ENCODE measurements at regions not wholly inside any gene's neighbourhood (a gene's known extent, or its start where the extent isn't known, plus 50 kb on each side); places are given as distances from the start of the nearest gene placed in this dataset.

- Histone ChIP-seq H2AFZ (ENCODE audit: low read length) (no peak overlapping the region), H3K79me2 (ENCODE audit: insufficient read depth, low read length) (no peaks in the 10 kb centered on the region), H4K20me1 (ENCODE audit: insufficient read depth, low read length) (no peaks in the 10 kb centered on the region), H3K27me3 (ENCODE audit: control insufficient read depth in 1 of 2, insufficient read depth in 2 of 2, low read length in 2 of 2) (no peaks in the 10 kb centered on the region), H3K36me3 (replicated peaks in 1 of 2; ENCODE audit: control insufficient read depth in 1 of 2, insufficient read depth in 2 of 2, low read length in 2 of 2) (no peaks in the 10 kb centered on the region), H3K4me1 (ENCODE audit: insufficient read depth, low read length) (no peaks in the 10 kb centered on the region), H3K4me3 (replicated peaks in 1 of 3; ENCODE audit: insufficient read depth in 1 of 3, low read depth in 2 of 3, low read length in 3 of 3) (no peak overlapping the region), H3K27ac (ENCODE audit: extremely low read length, insufficient read depth, low read length) (no peak overlapping the region), H3K9me3 (ENCODE audit: low read length) (peaks cover 1% of the 10 kb centered on the region; the same call in 1 of the 2 replicates), H3K9ac (ENCODE audit: insufficient read depth, low read depth, low read length) (no peak overlapping the region), H3K4me2 (ENCODE audit: low read depth, low read length) (no peak overlapping the region)
- FAIRE-seq (no peak), ATAC-seq (no peak), DNase-seq (ENCODE audit: low spot score) (no peak)
- ChIA-PET CTCF (ENCODE audit: low intra/inter-chr PET ratio, low total read pairs) (no interaction called here), POLR2A (no interaction called here)
- intact Hi-C loops (cut with micrococcal nuclease; ENCODE audit: unreplicated experiment): no loop called here
- in situ Hi-C loops (cut with HindIII; ENCODE audit: extremely low pct_ligation_motif_present, low pct_unique_long_range_greater_than_20kb): no loop called here
- WGBS (ENCODE audit: low lambda C conversion rate): 28% methylated on average over 2 of the region's 2 CpGs
- BruUV-seq (replicated peaks): no TSS peak
- TF ChIP-seq SOX6 (IDR thresholded peaks at IDR 0.05): no peak
- no peak for TF ChIP-seq SOX6 (CRISPR knock-in tag; IDR thresholded peaks at IDR 0.05)
- TF ChIP-seq PAWR (CRISPR knock-in tag; IDR thresholded peaks at IDR 0.05; ENCODE audit: borderline replicate concordance): no peak
- TF ChIP-seq TIGD3 (CRISPR knock-in tag; IDR thresholded peaks at IDR 0.05; ENCODE audit: borderline replicate concordance): no peak
- no peak for TF ChIP-seq THYN1 (CRISPR knock-in tag; IDR thresholded peaks at IDR 0.05; ENCODE audit: borderline replicate concordance, low read depth)
- no peak for TF ChIP-seq NR1H2 (CRISPR knock-in tag; IDR thresholded peaks at IDR 0.05; ENCODE audit: borderline replicate concordance, low read depth)
- no peak for TF ChIP-seq ZSCAN20 (CRISPR knock-in tag; IDR thresholded peaks at IDR 0.05; ENCODE audit: borderline replicate concordance)
- no peak for TF ChIP-seq ZNF441 (CRISPR knock-in tag; IDR thresholded peaks at IDR 0.05; ENCODE audit: borderline replicate concordance)
- TF ChIP-seq SSRP1 (CRISPR knock-in tag; IDR thresholded peaks at IDR 0.05): no peak
- TF ChIP-seq HOXD1 (CRISPR knock-in tag; IDR thresholded peaks at IDR 0.05): no peak
- TF ChIP-seq CCDC6 (CRISPR knock-in tag; IDR thresholded peaks at IDR 0.05): no peak
- TF ChIP-seq MEF2D (CRISPR knock-in tag; IDR thresholded peaks at IDR 0.05): no peak
- TF ChIP-seq DNMT3B (CRISPR knock-in tag; conservative IDR thresholded peaks at IDR 0.05): no peak
- TF ChIP-seq MEIS1 (CRISPR knock-in tag; IDR thresholded peaks at IDR 0.05; ENCODE audit: borderline replicate concordance): no peak
- TF ChIP-seq ZNF687 (CRISPR knock-in tag; IDR thresholded peaks at IDR 0.05): no peak
- TF ChIP-seq, protein P1, sequence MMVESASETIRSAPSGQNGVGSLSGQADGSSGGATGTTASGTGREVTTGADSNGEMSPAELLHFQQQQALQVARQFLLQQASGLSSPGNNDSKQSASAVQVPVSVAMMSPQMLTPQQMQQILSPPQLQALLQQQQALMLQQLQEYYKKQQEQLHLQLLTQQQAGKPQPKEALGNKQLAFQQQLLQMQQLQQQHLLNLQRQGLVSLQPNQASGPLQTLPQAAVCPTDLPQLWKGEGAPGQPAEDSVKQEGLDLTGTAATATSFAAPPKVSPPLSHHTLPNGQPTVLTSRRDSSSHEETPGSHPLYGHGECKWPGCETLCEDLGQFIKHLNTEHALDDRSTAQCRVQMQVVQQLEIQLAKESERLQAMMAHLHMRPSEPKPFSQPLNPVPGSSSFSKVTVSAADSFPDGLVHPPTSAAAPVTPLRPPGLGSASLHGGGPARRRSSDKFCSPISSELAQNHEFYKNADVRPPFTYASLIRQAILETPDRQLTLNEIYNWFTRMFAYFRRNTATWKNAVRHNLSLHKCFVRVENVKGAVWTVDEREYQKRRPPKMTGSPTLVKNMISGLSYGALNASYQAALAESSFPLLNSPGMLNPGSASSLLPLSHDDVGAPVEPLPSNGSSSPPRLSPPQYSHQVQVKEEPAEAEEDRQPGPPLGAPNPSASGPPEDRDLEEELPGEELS (CRISPR knock-in tag; IDR thresholded peaks at IDR 0.05): no peak
- TF ChIP-seq HOXA3 (CRISPR knock-in tag; IDR thresholded peaks at IDR 0.05): no peak
- TF ChIP-seq, protein P2, sequence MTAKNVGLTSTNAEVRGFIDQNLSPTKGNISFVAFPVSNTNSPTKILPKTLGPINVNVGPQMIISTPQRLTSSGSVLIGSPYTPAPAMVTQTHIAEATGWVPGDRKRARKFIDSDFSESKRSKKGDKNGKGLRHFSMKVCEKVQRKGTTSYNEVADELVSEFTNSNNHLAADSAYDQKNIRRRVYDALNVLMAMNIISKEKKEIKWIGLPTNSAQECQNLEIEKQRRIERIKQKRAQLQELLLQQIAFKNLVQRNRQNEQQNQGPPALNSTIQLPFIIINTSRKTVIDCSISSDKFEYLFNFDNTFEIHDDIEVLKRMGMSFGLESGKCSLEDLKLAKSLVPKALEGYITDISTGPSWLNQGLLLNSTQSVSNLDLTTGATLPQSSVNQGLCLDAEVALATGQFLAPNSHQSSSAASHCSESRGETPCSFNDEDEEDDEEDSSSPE (CRISPR knock-in tag; IDR thresholded peaks at IDR 0.05): no peak
These were observed 166.1 kb upstream of the OPRM1 start for GRCh38 chr6:153872946-153873345.
